GM21390 (cell line): ENCODE measurements at regions not wholly inside any gene's neighbourhood (a gene's known extent, or its start where the extent isn't known, plus 50 kb on each side); places are given as distances from the start of the nearest gene placed in this dataset.

Experiments used
- ATAC-seq: cut with Tn5 transposase; IDR thresholded peaks from one replicate; pipeline ENCODE4 v1.9.1; 2021; ENCODE audit not compliant: unreplicated experiment

DNA sequence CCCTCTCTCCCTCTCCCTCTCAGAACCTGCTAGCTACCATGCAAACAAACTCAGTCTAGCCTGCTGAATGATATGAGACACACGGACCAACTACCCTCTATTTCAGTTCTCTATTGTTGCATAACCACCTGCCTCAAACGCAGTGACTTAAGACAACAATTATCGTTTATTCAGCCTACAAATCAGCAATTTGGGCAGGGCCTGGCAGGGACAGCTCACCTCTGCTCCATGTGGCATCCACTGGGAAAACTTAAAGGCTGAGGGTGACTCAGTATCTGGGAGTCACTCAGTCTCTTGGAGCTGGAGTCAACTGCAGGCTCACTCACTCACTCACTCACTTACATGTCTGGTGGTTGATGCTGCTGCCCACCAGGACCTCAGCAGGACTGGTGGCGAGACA is 121.3 kb downstream of the SEC16B start:
- ATAC-seq = no peak

DNA sequence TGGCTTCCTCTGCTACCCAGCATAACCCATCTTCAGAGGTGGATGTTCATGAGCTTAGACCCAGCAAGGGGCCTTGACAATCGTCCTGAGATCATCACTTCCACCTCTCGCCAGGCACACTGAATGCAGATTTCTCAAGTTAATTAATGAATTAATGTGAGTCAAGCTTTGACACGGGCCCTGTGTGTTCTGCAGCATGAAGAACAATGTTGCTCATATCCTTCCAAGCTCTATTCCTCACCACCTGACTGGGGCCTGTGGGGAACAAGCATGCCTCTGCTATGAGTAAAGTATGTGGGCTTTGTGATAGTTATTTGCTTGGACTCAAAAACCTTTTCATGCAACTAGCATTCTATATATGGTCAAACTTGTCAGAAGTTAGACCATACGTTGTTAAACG is 122.0 kb downstream of the SEC16B start:
- ATAC-seq = no peak

DNA sequence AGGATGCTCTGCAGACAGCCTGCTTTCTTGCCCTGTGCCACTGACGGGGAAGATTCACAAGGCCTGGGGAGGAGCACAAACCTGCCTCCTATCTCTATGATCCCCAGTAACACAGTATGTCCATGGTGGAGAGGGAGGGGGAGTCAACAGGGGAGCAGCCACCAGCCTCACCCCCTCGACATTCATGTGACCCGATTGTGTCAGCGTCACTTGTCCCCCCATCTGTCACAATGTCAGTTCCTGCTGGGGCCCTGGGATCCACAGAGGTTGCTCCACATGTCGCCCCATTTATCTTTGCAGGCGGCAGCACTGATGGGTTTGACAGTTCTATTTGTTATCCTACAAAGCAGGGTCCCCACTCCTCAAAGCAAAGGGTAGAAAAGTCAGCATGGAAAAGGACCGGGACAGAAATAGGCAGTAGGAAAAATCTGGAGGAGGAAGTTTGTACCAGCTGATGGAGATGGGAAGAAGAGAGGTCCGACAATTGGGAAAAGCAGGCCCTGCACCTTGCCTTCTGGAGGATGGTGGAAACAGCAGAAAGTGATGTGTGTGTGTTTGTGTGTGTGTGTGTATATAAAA is 130.9 kb downstream of the SEC16B start:
- no peak for ATAC-seq

DNA sequence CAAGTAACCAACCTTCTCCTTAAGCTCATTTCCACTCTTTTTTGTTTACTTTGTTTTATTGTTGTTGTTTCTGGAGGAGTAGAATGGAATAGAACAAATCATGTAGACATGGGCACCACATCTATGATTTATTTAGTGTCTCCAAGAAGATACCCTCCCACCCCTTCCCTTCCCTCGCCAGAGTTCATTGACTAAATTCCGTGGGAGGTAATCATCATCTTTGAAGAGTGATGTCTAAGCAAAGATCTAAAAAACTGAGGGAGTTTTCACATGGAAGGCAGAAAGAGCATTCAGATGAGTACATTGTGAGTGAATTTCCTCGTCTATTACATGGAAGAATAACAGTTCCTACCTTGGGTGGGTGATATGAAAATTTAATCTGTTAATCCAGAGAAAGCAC is 136.2 kb downstream of the SEC16B start:
- no peak for ATAC-seq

DNA sequence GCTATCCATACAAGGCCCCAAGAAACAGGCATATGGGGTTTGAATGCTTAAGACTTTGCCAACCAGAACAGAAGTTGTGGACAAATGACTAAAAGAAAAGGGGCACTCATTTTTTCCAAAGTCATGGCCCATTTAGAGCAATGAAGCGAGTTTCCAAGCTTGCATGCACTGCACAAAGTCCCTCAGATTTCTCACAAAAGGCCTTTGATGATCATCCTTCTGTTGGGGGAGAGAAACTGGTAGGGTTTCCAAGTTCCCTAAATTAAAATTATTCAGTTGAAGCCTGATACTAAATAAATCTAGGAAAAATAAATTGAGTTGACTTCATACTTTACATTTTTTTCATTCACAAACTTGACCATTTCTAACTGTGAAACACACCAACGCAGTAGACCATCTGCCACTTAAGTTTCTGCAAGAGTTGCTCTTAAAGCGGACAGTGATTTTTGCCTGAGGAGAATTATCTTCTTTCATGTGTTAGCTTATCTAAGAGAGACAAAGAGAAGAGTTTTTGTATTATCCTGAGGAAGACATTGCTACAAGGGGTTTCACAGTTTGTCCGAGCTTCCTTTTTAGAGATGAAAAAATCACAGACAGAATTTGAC is 139.2 kb downstream of the SEC16B start:
- ATAC-seq = no peak

DNA sequence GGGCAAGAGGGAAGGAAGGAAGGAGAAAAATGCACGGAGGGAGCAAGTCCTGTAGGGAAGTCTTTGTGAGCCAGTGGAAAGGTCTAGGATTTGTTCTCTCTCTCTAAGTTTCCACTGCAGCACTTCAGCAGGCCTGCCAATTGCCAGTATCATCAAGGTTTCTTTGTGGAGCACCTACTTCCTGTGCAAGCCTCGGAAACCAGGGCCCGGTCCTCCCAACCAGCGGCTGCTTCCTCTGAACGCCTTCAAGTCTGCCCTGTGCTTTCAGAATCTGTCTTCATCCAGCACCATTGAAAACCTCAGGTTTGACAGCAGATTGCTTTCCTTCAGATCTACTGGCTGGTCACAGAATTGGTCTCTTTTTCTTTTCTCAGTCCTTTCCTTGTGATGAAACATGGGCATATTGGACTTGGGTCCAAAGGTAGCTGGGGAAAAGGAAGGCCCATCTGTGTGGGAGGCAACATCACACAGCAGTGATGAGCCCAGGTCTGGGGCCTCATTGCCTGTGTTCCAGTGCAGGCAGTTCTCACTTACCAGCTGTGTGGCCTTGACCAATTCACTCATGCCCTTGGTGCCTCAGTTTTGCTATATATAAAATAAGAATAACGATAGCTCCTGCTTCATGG is 144.5 kb downstream of the SEC16B start:
- no peak for ATAC-seq

DNA sequence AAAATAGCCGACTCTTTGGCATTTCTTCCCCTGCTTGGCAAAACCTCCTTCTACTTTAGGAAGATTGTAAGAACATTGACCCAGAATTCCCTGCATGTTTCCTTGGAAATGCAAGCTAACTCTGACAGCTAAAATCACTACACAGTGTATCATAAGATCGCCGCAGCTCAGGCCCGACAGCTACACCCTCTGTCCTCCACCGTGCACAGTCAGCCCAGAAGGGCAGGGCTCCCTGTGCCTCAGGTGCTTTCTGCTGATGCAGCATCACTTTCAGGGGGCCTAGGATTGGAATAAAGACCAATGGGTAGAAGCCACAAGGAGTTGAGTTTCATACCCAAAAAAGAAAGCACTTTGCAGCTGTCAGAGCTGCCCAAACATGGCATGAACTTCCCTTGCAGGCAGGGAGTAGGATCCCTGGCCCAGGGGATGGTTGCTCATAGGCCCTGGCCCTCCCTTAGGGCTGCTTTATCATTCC is 145.3 kb downstream of the SEC16B start:
- ATAC-seq = no peak

DNA sequence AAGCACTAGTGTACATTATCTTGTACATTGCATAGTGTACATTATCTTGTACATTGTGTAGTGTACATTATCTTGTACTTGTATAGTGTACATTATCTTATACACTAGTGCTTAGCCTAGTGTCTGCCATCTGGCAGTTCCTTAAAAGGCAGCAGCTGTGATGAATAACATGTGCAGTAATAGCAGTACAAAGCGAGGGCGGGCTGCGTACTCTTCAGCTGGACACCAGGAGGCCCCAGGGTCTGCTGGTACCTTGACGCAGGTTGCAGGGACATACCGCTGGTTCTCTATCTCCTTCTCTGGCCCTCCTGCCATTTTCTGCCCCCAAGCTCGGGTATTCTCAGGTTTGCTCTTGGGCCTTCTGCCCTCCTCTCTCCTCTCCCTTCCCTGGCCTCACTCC is 149.6 kb downstream of the SEC16B start:
- no peak for ATAC-seq

DNA sequence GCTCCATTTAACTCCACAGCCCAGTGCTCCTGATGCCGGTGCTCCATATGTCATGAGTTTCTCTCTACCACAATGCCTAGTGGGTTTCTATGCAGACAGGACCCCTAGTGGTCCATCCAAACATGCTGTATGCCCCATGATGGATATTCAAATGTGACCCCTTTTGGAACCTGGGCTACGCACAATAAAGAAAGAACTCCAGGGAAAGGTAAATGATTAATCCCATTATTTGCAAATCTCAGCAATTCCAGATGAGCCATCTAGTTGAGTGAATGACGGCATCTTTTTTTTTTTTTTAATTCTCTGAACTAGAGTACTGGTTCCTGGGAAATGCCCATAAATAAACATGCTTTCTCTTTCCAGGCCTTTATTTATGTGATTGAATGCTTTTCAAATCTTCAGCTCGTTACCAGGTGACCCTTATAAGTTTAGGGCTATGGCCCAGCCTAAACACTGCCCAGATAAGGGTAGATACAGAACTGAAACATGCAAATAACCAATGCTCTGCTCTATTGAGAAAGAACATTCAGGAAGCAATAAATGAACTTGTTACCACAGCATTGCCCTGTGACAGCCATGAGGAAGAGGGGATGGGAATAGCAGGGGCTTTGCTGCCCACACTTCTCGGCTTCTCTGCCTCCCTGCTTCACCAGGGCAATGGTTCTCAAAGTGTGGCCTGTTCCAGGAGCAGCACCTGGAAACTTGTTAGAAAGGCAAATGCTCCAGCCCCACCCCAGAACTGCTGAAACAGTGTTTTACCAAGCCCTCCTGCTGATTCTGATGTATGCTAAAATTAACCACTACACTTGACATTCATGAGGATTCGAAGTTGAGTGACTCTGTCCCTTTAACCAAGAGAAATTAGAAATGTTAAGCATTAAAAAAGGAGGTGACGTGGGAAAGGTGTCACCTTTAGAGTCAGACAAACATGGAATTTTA is 151.7 kb downstream of the SEC16B start:
- ATAC-seq = peak; percentile 96

DNA sequence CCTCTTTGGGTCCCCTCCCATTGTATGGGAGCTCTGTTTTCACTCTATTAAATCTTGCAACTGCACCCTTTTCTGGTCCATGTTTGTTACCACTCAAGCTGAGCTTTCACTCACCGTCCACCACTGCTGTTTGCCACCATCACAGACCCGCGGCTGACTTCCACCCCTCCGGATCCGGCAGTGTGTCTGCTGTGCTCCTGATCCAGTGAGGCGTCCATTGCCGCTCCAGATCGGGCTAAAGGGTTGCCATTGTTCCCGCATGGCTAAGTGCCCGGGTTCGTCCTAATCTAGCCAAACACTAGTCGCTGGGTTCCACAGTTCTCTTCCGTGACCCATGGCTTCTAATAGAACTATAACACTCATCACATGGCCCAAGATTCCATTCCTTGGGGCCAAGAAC is 157.2 kb downstream of the SEC16B start:
- no peak for ATAC-seq

DNA sequence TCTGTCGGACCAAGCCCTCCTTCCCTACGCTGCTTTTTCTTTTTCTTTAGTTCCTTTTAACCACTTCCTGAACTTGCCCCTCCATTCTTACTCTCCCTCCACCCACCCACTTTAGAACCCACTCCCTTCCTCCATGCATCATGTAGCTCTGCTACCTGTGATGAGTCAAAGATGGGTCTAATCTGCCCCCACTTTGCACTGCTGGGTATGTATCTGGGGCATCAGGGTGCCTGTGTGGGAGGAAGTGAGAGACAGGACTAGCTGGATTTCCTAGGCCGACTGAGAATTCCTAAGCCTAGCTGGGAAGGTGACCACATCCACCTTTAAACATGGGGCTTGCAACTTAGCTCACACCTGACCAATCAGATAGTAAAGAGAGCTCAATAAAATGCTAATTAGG is 157.7 kb downstream of the SEC16B start:
- no peak for ATAC-seq

DNA sequence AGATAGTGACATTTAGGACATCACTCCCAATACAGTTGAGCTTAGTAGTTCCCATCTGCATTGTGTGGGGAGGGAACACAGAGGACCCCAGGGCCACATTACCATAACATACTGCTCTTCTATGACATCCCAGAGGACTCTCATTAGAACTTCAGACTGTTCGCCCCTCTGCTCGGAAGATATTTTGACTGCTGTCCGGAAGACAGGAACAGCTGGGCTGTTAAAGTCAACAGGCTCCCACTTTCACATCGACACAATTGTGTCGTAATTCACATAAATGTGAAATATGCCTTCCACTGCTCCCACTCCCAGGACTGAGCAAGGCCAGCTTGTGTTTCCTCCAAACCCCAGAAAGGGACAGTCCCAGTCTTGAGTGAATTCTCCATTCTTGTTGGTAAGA is 158.4 kb downstream of the SEC16B start:
- no peak for ATAC-seq

DNA sequence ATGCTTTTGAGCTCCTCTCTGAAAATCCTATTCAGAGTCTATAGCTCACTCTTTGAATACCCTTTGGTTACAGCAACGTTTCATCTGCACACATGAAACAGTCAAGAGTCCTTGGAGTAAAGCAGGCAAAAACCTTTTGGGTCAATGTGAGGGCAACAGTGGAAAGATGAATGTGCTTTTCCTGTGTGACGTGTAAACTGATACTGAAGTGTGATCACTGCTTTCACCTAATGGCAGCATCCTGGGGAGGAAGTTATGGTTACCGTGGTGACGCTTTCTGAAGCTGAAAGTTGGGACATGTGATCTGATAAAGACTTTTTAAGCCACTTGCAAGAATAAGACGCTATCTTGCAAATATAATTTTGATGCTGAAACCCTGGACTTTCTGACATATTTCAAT is 160.0 kb downstream of the SEC16B start:
- ATAC-seq = peak; percentile 91

DNA sequence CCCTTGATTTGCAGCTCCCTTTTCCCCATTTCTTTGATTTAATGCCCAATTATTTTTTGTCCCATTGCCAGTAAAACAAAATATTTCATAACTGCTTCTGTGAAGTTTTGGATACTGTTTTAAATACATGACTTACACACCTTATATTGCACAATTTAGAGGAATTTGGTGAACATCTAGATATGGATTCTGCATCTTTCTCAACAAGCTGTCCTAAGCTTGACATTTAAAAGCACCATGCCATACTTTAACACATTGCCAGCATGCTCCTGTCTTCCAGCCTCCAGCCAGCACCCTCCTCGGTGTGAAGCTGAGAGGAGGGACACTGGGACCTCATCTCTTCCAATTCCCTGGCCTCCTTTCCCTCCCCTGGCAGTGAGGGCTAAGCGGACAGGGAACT is 167.6 kb downstream of the SEC16B start:
- no peak for ATAC-seq

DNA sequence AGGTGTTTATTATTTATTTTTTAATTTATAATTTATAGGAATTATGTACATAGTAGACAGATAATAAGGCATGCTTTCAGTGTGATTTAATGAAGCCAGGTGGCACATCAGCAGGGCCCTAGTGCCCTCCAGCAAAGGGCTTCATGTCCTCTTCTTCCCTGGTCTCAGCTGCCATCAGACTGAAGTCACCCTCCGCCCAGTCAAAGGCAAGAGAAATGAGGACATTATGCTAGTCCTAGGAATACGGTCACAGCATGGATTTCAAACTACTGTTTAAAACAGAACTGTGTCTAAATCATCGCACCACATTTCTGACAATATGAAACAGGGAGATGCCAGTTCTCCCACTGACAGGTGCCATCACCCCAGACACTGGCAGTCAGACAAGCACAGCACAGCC is 168.1 kb downstream of the SEC16B start:
- no peak for ATAC-seq

DNA sequence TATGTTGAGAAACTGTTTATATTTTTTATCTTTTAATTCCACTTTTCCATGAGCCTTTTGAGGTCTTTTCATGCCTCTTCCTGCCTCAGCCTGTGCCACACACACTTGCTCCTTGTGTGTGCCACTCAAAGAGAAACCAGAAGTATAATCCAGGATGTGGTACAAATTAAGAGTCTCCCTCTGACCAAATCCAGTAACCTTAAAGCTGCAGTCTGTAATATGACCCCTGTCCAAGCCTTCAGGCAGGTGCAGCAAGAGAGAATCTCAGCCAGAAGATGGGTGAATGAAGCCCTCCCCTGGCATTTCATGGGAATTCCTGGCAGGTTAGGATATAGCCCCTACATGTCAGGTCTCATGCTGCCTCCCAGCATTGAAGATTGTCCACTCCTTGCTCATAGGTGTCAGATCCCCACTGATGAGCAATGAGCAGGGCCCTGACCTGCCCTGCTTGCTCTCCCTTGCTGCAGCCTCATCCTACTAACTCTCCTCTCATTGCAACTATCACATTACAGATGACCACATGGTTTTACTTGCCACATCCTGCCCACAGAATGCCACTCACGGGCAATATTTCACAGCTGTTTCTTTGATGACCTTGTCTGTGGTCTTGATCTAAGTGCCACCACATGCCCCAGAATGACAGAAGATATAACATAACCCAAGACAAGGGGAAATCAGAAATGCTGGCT is 169.3 kb downstream of the SEC16B start:
- no peak for ATAC-seq

DNA sequence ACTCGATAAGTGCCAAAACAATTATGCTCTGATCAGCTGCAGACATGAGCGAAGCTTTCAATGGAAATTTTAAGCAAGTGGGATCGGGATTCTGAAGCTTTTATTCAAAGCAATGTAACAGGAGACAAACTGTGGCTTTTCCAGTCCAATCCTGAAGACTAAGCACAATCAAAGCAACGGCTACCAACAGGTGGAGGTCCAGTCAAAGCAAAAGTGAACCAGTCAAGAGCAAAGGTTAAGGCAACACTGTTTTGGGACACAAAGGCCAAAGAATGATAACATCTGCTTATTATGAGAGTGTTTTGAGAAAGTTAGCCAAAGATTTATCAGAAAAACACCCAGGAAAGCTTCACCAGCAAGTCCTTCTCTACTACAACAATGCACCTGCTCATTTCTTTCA is 170.1 kb downstream of the SEC16B start:
- ATAC-seq = no peak

DNA sequence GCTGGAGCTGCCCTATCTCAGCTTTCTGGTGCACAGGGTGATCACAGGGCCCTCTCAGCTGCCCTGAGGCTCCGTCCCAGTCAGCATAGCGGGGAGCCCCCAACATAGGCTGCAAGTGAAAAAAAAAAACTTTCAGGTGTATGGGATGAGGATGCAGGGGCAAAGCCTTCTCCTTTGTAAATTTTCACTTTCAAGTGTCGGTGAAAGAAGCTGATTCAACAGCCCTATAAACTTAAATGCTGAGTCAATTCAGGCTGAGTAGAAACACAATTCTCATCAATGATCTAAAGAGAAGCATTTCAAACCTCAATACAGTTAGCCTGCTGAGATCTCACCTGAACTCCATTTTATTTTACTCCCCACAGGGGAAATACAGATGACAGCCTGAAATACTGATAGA is 171.2 kb downstream of the SEC16B start:
- ATAC-seq = peak; percentile 39

DNA sequence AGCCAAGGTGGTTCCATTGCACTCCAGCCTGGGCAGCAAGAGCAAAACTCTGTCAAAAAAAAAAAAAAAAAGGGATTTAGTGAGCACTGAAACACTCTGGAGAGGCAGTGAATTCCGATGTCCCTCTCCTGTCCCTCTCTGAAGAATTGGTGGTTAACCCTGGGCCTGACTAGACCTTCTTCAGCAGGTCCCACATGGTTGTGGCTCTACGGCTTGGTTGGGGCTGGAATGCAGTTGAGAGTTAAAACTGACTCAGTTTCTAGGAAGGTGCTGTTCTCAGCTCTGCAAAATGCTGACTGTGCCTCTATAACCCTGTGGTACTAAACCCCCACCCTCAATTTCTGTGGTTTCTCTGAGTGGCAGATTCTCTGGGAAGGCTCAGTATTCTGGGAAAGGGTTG is 173.3 kb downstream of the SEC16B start:
- no peak for ATAC-seq

DNA sequence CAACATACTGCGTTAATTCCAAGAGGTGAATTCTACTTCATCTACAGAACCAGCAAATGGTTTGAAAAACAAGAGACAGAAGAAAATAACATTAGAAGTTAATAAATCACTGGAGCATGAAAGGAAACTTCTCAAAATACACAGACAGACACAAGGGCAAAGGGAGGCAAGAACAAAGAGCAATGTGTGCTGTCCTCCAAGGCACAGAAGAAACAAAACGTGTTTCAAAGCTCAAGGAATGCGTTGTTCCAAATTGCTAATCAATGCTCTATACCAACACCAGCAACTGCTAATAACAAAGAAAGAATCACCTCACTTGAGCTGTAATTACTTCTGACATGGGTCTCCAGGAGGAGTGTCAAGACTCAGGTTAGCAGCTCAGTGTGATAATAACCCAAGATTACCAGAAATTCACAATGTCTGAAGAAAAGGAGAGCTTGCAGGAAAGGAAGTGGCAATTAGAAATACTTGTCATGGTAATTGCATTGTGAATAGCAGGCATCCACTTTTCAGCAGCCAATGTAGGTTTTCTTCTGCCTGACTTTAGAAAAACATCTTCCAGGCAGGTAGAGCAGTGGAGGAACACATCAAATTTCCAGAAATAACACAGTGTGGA is 175.4 kb downstream of the SEC16B start:
- no peak for ATAC-seq

DNA sequence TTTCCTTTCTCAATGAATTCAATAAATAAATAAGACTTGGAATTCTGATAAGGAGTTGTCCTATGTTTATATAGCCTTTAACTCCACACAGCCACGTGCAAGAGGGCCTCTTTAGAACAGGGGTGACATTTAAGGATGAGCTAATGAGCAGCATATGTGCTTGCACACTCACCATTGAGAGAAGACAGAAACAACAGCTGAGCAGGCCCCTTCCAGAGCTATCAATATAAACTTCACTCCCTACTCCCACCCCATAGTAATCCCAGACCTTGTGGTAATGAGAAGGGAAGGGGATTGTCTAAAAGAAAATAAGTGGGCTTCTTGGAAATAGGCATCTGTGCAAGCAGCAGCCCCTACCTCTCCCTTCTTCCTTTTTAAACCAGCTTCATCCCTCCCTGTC is 176.0 kb downstream of the SEC16B start:
- ATAC-seq = no peak
